ENCODE measurements at regions not wholly inside any gene's neighbourhood (a gene's known extent, or its start where the extent isn't known, plus 50 kb on each side); places are given as distances from the start of the nearest gene placed in this dataset.

DNA sequence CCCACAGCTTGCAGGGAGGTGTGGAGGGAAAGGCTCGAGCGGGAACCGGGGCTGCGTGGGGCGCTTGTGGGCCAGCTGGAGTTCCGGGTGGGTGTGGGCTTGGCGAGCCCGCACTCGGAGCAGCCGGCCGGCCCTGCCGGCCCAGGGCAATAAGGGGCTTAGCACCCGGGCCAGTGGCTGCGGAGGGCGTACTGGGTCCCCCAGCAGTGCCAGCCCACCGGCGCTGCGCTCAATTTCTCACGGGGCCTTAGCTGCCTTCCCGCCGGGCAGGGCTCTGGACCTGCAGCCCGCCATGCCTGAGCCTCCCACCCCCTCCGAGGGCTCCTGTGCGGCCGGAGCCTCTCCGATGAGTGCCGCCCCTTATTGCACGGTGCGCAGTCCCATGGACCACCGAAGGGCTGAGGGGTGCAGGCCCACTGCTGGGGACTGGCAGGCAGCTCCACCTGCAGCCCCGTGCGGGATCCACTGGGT, 1242.2 kb upstream of the EYS start:
- Histone ChIP-seq H3K9me3 (replicated peaks; ENCODE audit: control insufficient read depth, insufficient read depth, low read length) (no peaks in the 10 kb centered on the region), H2AFZ (ENCODE audit: control insufficient read depth, low read depth, low read length) (no peak overlapping the region), H4K20me1 (ENCODE audit: control insufficient read depth, insufficient read depth) (no peaks in the 10 kb centered on the region), H3K36me3 (ENCODE audit: control insufficient read depth in 2 of 2, insufficient read depth in 2 of 2, low read length in 1 of 2) (no peaks in the 10 kb centered on the region), H3K9ac (ENCODE audit: control insufficient read depth, insufficient read depth, low read length) (no peak overlapping the region), H3K27me3 (replicated peaks in 1 of 2; ENCODE audit: control insufficient read depth in 2 of 2, insufficient read depth in 2 of 2, low read length in 1 of 2) (no peaks in the 10 kb centered on the region), H3K4me1 (ENCODE audit: control insufficient read depth, insufficient read depth, low read length) (no peaks in the 10 kb centered on the region), H3K4me2 (ENCODE audit: control insufficient read depth, insufficient read depth) (no peak overlapping the region), H3K27ac (ENCODE audit: control insufficient read depth, insufficient read depth) (no peak overlapping the region), H3K79me2 (ENCODE audit: control insufficient read depth, insufficient read depth, low read length) (no peaks in the 10 kb centered on the region), H3K4me3 (no peak overlapping the region)
- RAD21 ChIA-PET (ENCODE audit: unreplicated experiment), result no interaction called here
- no peak for FAIRE-seq
- SMC1A ChIA-PET (ENCODE audit: uncharacterized antibody, unreplicated experiment), result no interaction called here
- POLR2A ChIA-PET, result no interaction called here
- intact Hi-C loops (cut with micrococcal nuclease; ENCODE audit: unreplicated experiment), result no loop called here
- CTCF ChIA-PET, result interaction anchor here (0.6 kb wide), 1 partner anchor 22 kb away, joined by 4 read pairs; no protein-coding TSS in a partner anchor
- TF ChIP-seq RAD21 (IDR thresholded peaks at IDR 0.05; ENCODE audit: insufficient read depth, low read depth, low read length) (no peak), ZNF384 (IDR thresholded peaks at IDR 0.05; ENCODE audit: borderline replicate concordance, low read depth, low read length) (no peak), TARDBP (IDR thresholded peaks at IDR 0.05; ENCODE audit: borderline replicate concordance) (no peak), EGR1 (IDR thresholded peaks at IDR 0.05; ENCODE audit: borderline replicate concordance in 1 of 2, low read depth in 2 of 2, low read length in 2 of 2) (no peak), CBX3 (IDR thresholded peaks at IDR 0.05; ENCODE audit: borderline replicate concordance, low read depth) (no peak), ZNF622 (IDR thresholded peaks at IDR 0.05) (no peak), CUX1 (IDR thresholded peaks at IDR 0.05; ENCODE audit: insufficient replicate concordance, low read depth, low read length) (no peak), YBX1 (IDR thresholded peaks at IDR 0.05) (no peak), MXI1 (IDR thresholded peaks at IDR 0.05; ENCODE audit: low read depth, low read length) (no peak), RAD51 (IDR thresholded peaks at IDR 0.05) (no peak)
- TF ChIP-seq, protein P1, sequence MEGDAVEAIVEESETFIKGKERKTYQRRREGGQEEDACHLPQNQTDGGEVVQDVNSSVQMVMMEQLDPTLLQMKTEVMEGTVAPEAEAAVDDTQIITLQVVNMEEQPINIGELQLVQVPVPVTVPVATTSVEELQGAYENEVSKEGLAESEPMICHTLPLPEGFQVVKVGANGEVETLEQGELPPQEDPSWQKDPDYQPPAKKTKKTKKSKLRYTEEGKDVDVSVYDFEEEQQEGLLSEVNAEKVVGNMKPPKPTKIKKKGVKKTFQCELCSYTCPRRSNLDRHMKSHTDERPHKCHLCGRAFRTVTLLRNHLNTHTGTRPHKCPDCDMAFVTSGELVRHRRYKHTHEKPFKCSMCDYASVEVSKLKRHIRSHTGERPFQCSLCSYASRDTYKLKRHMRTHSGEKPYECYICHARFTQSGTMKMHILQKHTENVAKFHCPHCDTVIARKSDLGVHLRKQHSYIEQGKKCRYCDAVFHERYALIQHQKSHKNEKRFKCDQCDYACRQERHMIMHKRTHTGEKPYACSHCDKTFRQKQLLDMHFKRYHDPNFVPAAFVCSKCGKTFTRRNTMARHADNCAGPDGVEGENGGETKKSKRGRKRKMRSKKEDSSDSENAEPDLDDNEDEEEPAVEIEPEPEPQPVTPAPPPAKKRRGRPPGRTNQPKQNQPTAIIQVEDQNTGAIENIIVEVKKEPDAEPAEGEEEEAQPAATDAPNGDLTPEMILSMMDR (IDR thresholded peaks at IDR 0.05 in 2 of 3, conservative IDR thresholded peaks at IDR 0.05 in 1 of 3; ENCODE audit: control insufficient read depth in 2 of 3, extremely low read depth in 1 of 3, insufficient read depth in 1 of 3, low read depth in 3 of 3, low read length in 3 of 3), result no peak
- TF ChIP-seq, protein P2, sequence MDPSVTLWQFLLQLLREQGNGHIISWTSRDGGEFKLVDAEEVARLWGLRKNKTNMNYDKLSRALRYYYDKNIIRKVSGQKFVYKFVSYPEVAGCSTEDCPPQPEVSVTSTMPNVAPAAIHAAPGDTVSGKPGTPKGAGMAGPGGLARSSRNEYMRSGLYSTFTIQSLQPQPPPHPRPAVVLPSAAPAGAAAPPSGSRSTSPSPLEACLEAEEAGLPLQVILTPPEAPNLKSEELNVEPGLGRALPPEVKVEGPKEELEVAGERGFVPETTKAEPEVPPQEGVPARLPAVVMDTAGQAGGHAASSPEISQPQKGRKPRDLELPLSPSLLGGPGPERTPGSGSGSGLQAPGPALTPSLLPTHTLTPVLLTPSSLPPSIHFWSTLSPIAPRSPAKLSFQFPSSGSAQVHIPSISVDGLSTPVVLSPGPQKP (IDR thresholded peaks at IDR 0.05; ENCODE audit: low read depth, low read length), result no peak
- TF ChIP-seq, protein P3, sequence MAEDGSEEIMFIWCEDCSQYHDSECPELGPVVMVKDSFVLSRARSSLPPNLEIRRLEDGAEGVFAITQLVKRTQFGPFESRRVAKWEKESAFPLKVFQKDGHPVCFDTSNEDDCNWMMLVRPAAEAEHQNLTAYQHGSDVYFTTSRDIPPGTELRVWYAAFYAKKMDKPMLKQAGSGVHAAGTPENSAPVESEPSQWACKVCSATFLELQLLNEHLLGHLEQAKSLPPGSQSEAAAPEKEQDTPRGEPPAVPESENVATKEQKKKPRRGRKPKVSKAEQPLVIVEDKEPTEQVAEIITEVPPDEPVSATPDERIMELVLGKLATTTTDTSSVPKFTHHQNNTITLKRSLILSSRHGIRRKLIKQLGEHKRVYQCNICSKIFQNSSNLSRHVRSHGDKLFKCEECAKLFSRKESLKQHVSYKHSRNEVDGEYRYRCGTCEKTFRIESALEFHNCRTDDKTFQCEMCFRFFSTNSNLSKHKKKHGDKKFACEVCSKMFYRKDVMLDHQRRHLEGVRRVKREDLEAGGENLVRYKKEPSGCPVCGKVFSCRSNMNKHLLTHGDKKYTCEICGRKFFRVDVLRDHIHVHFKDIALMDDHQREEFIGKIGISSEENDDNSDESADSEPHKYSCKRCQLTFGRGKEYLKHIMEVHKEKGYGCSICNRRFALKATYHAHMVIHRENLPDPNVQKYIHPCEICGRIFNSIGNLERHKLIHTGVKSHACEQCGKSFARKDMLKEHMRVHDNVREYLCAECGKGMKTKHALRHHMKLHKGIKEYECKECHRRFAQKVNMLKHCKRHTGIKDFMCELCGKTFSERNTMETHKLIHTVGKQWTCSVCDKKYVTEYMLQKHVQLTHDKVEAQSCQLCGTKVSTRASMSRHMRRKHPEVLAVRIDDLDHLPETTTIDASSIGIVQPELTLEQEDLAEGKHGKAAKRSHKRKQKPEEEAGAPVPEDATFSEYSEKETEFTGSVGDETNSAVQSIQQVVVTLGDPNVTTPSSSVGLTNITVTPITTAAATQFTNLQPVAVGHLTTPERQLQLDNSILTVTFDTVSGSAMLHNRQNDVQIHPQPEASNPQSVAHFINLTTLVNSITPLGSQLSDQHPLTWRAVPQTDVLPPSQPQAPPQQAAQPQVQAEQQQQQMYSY (CRISPR knock-in tag; IDR thresholded peaks at IDR 0.05), result no peak
- no peak for ATAC-seq
- no TSS peak for BruUV-seq (replicated peaks)
- in situ Hi-C loops (cut with MboI), result no loop called here
- no peak for DNase-seq (ENCODE audit: low read depth, low spot score)
- 71% methylated on average over 27 of the region's 32 CpGs for WGBS (ENCODE audit: insufficient coverage, insufficient replicate concordance, low lambda C conversion rate, missing lambda C conversion rate)
